Inferior parietal cortex (tissue), 1 donor: ENCODE measurements at regions not wholly inside any gene's neighbourhood (a gene's known extent, or its start where the extent isn't known, plus 50 kb on each side); places are given as distances from the start of the nearest gene placed in this dataset.
"Not testable (repeated sequence)": the region's sequence is repeated elsewhere in the genome, so short reads cannot be mapped to it uniquely, and the experiment has no call there.

ENCODE experiments used
- DNase-seq: peaks from one replicate; pipeline ENCODE4 v3.0.0-alpha.2; 2016; ENCODE audit errors: extremely low spot score

- no peak for DNase-seq
These were observed 521.6 kb downstream of the EPHA3 start for GRCh38 chr3:89628856-89629670.

DNA sequence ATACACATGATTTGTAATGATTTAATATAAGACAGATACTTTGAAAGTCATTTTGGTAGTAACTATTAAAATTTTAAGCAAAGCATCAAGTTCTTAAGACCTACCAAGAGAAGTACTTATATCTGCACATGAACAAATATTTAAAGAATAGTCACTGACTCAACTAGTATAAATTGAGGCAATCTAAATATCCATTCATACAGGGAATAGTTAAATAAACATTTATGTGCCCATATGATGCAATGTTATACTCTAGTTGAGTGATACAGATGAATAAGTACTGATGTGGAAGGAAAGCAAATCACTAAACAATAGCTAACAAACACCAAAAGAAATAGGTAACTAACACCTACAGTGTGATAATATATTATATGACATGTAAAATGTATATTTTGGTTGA is 527.7 kb downstream of the EPHA3 start:
- no peak for DNase-seq

DNA sequence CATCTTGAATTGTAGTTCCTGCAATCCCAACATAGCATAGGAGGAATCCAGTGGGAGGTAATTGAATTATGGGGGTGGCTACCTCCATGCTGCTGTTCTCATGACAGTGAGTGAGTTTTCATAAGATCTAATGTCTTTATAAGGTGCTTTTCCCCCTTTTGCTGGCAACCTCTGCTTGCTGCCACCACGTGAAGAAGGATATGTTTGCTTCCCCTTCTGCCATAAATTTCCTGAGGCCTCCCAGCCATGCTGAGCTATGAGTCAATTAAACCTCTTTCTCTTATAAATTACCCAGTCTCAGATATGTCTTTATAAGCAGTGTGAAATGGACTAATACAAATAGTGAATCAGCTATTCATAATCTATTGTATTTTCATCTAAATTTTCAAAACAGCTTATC is 537.3 kb downstream of the EPHA3 start:
- no peak for DNase-seq

GRCh38 chr3:89649431-89649830 is 542.0 kb downstream of the EPHA3 start:
- DNase-seq: no peak

- DNase-seq: no peak
These were observed 546.6 kb downstream of the EPHA3 start for GRCh38 chr3:89654031-89654430.

DNA sequence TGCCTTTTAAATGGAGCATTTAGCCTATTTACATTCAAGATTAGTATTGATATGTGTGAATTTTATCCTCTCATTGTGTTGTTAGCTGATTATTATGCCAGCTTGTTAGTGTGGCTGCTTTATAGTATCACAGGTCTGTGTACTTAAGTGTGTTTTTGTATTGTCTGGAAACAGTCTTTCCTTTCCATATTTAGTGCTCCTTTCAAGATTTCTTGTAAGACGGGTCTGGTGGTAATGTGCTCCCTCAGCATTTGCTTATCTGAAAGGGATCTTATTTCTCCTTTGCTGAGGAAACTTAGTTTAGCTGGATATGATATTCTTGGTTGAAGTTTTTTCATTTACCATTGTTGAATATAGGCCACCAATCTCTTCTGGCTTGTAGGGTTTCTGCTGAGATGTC is 549.0 kb downstream of the EPHA3 start:
- DNase-seq: no peak

GRCh38 chr3:89679686-89680085 is 572.3 kb downstream of the EPHA3 start:
- no peak for DNase-seq

DNA sequence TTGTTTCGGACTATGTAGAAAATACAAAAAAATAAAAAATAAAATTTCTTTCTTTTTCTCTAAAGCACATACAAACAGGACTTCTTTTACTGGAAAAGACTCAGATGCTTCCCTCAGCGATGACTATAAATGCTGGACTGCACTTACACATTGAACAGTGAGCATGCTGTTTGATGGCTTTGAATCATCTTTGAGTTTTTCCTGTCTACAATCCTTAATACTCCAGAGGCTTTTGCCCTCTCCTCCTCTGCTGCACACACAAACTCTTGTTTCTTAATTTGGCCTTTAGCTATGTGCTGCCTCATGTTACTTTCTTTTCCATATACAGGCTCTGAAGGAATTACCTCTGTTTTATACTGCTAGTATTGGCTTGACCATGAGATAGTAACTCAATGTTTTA is 575.1 kb downstream of the EPHA3 start:
- DNase-seq: no peak

DNA sequence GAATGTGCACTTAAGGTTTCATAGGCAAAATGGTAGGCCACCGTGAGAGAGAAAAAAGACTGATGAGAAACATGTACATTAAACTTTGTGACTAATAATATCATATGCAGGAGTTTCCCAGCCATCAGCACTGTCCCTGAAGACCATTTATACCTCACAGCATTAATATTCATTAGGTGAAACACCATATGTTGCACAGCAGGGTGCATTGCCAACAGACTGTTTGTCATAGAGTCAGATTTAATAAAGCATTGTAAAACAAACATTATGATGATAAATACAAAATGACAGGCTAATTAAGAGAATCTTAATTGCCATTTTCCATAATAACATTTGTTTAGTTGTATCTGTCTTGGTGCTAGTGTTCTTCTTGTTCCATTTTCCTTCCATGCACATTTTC is 578.3 kb downstream of the EPHA3 start:
- DNase-seq: no peak

- DNase-seq: no peak
These were observed 583.2 kb downstream of the EPHA3 start for GRCh38 chr3:89690646-89691045.

GRCh38 chr3:89692601-89693000 is 585.2 kb downstream of the EPHA3 start:
- no peak for DNase-seq

DNA sequence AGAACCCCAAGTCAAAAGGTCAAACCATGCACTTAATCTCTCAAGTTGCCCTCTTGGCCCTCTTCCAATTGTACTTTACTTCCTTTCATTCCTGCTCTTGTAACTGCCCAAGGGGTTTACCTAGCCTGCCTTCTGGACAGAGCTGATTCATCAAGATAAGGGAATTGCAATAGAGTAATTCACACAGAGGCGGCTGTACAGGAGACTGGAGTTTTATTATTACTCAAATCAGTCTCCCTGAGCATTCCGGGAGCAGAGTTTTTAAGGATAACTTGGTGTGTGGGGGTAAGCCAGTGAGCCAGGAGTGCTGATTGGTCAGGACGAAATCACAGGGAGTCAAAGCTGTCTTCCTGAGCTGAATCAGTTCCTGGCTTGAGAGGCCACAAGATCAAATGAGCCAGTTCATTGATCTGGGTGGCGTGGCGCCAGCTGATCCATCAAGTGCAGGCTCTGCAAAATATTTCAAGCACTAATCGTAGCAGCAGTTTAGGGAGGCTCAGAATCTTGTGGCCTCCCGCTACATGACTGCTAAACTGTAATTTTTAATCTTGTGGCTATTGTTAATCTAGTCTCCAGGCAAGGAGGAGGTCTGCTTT is 590.0 kb downstream of the EPHA3 start:
- no peak for DNase-seq

DNA sequence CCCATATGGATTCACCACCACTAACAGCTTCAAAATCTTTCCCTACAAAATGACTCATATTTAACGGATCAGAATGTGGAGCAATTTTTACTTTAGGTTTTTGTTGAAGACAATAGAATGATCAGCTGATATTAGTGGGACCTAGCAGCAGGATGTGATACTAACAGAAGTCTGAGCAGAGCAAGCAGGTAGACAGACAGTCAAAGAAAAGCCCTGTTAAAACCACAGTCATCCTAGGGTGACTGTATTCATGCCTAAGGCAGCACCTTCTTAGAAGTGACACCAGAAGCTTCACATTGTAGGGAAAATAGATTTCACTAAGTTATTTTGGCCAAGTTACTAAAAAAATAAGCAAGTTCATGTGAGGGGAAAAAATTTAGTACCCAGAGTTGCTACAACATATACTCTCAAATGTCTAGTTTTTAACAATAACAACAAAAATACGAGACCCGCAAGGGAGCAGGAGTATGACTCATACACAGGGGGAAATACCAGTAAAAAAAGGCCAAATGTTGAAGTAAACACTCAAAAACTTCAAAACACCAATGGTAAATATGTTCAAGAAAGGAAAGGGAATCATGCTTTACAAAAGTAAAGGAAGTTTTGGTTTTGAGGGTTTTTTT is 590.9 kb downstream of the EPHA3 start:
- no peak for DNase-seq

GRCh38 chr3:89699229-89699628 is 591.8 kb downstream of the EPHA3 start:
- DNase-seq: no peak

- DNase-seq: no peak
These were observed 592.4 kb downstream of the EPHA3 start for GRCh38 chr3:89699771-89700170.

DNA sequence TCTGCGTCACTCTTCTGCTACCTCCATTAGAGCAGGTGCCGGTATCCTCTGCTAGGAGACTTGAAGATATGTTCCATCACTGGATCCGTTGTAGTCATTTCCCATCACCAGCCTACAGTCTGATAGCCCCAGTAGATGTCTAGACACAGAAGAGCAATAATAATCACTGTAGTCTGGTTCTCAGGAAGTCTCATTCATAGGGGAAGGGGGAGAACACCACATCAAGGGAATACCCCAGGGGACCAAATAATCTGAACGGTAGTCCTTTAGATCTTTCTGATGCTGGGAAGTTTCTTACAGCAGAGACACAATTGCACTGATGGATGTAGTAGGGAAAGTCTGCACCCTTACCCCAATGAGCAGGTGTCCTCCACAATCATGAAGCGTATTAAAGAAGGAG is 595.0 kb downstream of the EPHA3 start:
- DNase-seq: no peak

DNA sequence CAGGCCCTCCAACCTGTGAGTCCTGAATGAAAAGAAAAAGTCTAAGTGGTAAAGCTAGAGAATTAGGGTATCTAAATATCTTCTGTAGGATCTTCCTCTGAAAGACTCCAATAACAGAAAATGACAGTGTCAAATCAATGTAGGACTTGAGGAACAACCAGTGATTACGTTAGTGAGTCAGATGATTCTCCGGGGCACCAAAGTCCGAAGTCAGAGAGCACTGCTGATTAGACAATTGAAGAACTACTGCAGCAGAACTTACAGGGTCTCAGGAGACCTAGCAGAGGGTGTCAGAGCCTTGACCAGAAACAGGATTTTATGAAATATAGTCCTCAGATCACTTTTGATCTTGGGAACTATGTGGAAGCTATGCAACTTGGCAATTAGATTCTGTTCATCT is 605.8 kb downstream of the EPHA3 start:
- DNase-seq: no peak

DNA sequence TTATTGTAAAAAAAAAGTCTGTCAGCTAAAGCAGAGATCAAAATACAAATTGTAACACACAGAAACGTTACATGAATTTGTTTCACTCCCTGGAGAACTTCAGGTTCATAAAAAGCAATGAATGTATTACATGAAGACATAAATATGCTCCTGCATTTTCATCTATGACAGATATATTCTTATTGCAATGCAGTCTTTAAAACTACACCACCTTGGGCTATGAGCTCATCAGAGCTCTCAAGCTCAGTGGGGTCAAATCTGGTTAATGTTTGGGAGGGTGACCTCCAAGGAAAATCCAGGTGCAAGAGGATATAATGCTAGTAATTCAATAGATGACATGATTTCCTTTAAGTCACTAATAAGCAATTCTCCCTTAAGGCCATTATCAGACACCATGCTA is 606.8 kb downstream of the EPHA3 start:
- DNase-seq: no peak

DNA sequence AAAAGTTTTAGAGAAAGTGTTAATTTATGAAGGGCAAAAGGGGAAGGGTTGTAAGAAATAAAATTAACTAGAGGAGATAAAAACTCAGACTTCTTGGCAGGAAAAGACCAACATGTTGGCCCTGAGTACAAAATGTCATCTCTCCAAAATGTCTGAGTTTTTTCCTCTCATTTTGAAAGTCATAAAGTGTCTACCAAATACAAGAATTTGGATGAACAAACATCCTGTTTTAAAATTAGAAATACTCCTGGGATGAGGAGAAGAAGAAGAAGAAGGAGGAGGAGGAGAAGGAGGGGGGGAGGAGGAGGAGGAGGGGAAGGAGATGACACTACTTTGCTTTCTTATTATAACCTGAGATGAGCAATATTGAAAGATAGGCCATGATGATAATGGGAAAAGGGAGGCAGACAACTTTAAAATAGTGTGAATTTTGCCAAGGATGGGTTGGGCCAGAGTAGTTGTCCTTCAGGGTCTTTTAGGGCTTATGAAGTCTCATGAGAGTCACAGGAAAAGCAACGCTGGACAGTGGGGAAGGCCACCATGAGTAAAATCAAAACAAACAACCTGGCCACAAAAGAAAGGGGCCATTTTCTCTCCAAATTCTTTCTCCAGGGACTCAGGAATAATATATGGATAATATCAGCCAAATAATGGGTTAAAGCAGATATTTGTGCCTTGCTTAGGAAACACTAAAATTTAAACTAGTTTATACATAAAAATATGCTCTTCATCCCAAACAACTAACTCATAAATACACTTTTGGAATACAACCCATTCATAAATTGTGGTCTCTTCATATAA is 632.9 kb downstream of the EPHA3 start:
- no peak for DNase-seq

DNA sequence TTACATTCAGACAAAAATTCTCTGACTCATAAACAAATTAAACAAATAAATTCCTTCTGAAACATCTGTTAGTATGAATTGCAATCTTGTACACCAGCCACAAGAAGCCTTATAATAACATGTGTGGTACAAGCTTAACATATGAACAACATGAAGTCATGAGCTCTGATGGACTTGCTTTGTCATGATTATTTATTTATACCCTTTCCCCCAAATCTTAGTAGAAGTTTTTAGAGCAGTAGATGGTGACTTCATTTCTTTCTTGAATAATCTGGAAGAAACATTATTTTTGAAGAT is 633.4 kb downstream of the EPHA3 start:
- DNase-seq: no peak

GRCh38 chr3:89742546-89742945 is 635.1 kb downstream of the EPHA3 start:
- no peak for DNase-seq

GRCh38 chr3:89747541-89748278 is 640.3 kb downstream of the EPHA3 start:
- not testable (repeated sequence) for DNase-seq
